Body of pancreas (tissue), 4 donors: ENCODE measurements at regions not wholly inside any gene's neighbourhood (a gene's known extent, or its start where the extent isn't known, plus 50 kb on each side); places are given as distances from the start of the nearest gene placed in this dataset.
A peak's percentile ranks its signal among the peaks of the same experiment; 100 is the strongest.

Source experiments
- ATAC-seq: fragments of 150-250 bp; one replicate; pipeline ENCODE4 v1.9.1; 2016
- DNase-seq, 4 donors: peaks; one replicate each; pipeline ENCODE4 v3.0.0-alpha.2; 2019
- H3K27ac ChIP-seq, 4 donors: fragments of 200-600 bp; sonication (generic); 1 replicate in 3 of 4; 2 replicates in 1 of 4; pipeline versions ENCODE4 v1.5.1 to v1.6.1; 2016 to 2019; ENCODE audit warnings: mild to moderate bottlenecking in 1 of 4, mixed read lengths in 1 of 4, moderate library complexity in 1 of 4
- H3K27me3 ChIP-seq, 2 donors: fragments of 200-600 bp; sonication (generic); one replicate each; pipeline ENCODE4 v1.6.0; 2016; ENCODE audit warnings: mild to moderate bottlenecking in 1 of 2
- H3K36me3 ChIP-seq, 2 donors: fragments of 200-600 bp; sonication (generic); replicated peaks in 1 of 2; 2 replicates each; pipeline ENCODE4 v1.5.1; 2016; ENCODE audit warnings: low read depth in 2 of 2; ENCODE audit not compliant: insufficient read depth in 1 of 2
- H3K4me1 ChIP-seq: fragments of 200-600 bp; sonication (generic); one replicate; pipeline ENCODE4 v1.6.0; 2016
- H3K4me3 ChIP-seq, 2 donors: fragments of 200-600 bp; sonication (generic); 1 replicate in 1 of 2; 2 replicates in 1 of 2; pipeline ENCODE4 v1.5.1; 2016 to 2019
- H3K9me3 ChIP-seq, 3 donors: fragments of 200-600 bp; sonication (generic); 1 replicate in 2 of 3; 2 replicates in 1 of 3; pipeline ENCODE4 v1.5.1; 2016
- CTCF ChIP-seq, 7 experiments: fragments of 450-650 bp in 4 of 7; fragments of 200-600 bp in 3 of 7; sonication (generic) in 3 of 7; IDR thresholded peaks; one replicate each; pipeline ENCODE4 v1.5.1; 2016 to 2019; ENCODE audit warnings: antibody characterized with exemption in 7 of 7
- POLR2A ChIP-seq, 3 donors: fragments of 450-650 bp; IDR thresholded peaks; one replicate each; pipeline ENCODE4 v1.6.1; 2016; ENCODE audit warnings: antibody characterized with exemption in 3 of 3, mild to moderate bottlenecking in 2 of 3
- WGBS, 2 donors: methylation state at CpG; one replicate each; pipeline ENCODE4 v1.1.5; 2017; 5-methylcytosine and 5-hydroxymethylcytosine counted together
- intact Hi-C: fragments of 100-400 bp; cut with DNase I; formaldehyde crosslinking; loops from one replicate; pipeline ENCODE4 v1.15.1; 2023

- no peaks in the 10 kb centered on the region for H3K27me3 ChIP-seq
- no peak for TF ChIP-seq CTCF (IDR thresholded peaks at IDR 0.05)
- TF ChIP-seq POLR2A (IDR thresholded peaks at IDR 0.05) = no peak
- H3K36me3 ChIP-seq = no peaks in the 10 kb centered on the region
- WGBS, 2 donors = 90% methylated on average over 3 of the region's 4 CpGs
- intact Hi-C loops = no loop called here
- no peak overlapping the region for H3K4me3 ChIP-seq
- no peak for DNase-seq
- H3K9me3 ChIP-seq = no peaks in the 10 kb centered on the region
- H3K4me1 ChIP-seq = no peaks in the 10 kb centered on the region
- H3K27ac ChIP-seq = no peak overlapping the region
- ATAC-seq = no peak
Observed at GRCh38 chrX:40209951-40210617, 112.3 kb upstream of the BCOR start.

- WGBS, 2 donors = 76 to 84% methylated on average over 4 of the region's 4 CpGs
- no peaks in the 10 kb centered on the region for H3K27me3 ChIP-seq
- H3K36me3 ChIP-seq = no peaks in the 10 kb centered on the region
- ATAC-seq (no peak), DNase-seq (no peak)
- TF ChIP-seq CTCF (IDR thresholded peaks at IDR 0.05) (no peak), POLR2A (IDR thresholded peaks at IDR 0.05) (no peak)
- no peaks in the 10 kb centered on the region for H3K9me3 ChIP-seq
- no peaks in the 10 kb centered on the region for H3K4me1 ChIP-seq
- H3K4me3 ChIP-seq = no peak overlapping the region
- H3K27ac ChIP-seq = no peak overlapping the region
- intact Hi-C loops = no loop called here
Observed at GRCh38 chrX:40207626-40208025, 109.9 kb upstream of the BCOR start.

DNA sequence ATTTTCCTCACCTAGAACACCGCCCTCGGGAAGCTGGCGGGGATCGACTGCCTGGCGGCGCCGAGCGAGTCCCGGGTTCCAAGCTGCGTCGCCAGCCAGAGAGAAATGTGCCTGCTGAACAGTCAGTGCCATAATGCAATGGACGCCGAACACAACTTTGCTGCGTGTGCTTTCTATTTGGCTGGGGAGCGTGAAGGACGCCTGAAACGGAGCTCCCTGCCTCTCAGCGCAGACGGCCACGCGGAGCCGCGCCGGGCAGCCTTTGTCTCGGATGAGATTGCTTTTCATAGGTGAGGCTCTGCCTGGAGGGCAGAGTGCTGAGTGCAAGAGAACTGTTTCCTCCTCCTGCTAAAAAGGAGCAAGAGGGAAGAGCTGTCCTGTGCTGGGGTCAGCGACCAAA, 107.7 kb upstream of the BCOR start:
- no peak for TF ChIP-seq CTCF (IDR thresholded peaks at IDR 0.05)
- TF ChIP-seq POLR2A (IDR thresholded peaks at IDR 0.05) = no peak
- H3K27me3 ChIP-seq = no peaks in the 10 kb centered on the region
- ATAC-seq (no peak), DNase-seq (peak in 1 of 4 donors; percentile 7)
- WGBS, 2 donors = 43 to 52% methylated on average over 1 to 24 of the region's 26 CpGs
- no peaks in the 10 kb centered on the region for H3K4me1 ChIP-seq
- no peaks in the 10 kb centered on the region for H3K36me3 ChIP-seq
- no peak overlapping the region for H3K27ac ChIP-seq
- H3K9me3 ChIP-seq = no peaks in the 10 kb centered on the region
- no peak overlapping the region for H3K4me3 ChIP-seq
- intact Hi-C loops = no loop called here

GRCh38 chrX:40202456-40202855, 104.7 kb upstream of the BCOR start:
- intact Hi-C loops = no loop called here
- H3K27ac ChIP-seq = no peak overlapping the region
- H3K36me3 ChIP-seq = no peaks in the 10 kb centered on the region
- no peaks in the 10 kb centered on the region for H3K4me1 ChIP-seq
- ATAC-seq (no peak), DNase-seq (no peak)
- no peaks in the 10 kb centered on the region for H3K27me3 ChIP-seq
- TF ChIP-seq CTCF (IDR thresholded peaks at IDR 0.05) = no peak
- TF ChIP-seq POLR2A (IDR thresholded peaks at IDR 0.05) = no peak
- H3K9me3 ChIP-seq = no peaks in the 10 kb centered on the region
- 41 to 100% methylated on average over 1 to 5 of the region's 5 CpGs for WGBS, 2 donors
- no peak overlapping the region for H3K4me3 ChIP-seq

DNA sequence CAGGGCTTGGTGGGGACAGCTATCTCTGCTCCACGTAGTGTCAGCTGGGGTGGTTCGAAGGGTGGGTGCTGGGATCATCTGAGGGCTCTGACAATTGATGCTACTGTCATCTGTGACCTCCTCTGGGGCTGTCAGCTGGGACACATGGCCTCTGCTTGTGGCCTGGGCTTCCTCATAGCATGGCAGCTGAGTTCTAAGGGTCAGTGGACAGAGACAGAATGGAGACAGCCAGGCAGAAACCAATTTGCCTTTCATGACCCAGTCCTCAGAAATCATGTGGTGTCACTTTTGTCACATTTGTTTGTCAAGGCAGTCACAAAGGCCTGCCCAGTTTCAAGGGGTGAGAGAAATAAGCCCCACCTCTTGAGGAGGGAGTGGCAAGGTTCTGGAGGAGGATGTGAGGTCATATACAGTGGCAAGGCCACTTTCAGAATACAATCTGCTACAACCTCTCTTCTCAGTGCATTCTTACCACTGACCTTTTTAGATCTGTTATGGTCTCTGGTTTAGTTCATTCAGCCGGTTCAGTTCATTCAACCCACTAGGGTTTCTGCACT, 103.6 kb upstream of the BCOR start:
- intact Hi-C loops = no loop called here
- H3K4me3 ChIP-seq = no peak overlapping the region
- ATAC-seq = no peak

More for the DNA sequence above, 103.6 kb upstream of the BCOR start:
- DNase-seq = no peak
- 88 to 100% methylated on average over 1 to 3 of the region's 3 CpGs for WGBS, 2 donors
- TF ChIP-seq CTCF (IDR thresholded peaks at IDR 0.05) (no peak), POLR2A (IDR thresholded peaks at IDR 0.05) (no peak)
- Histone ChIP-seq H3K27me3 (no peaks in the 10 kb centered on the region), H3K9me3 (no peaks in the 10 kb centered on the region), H3K36me3 (no peaks in the 10 kb centered on the region), H3K27ac (no peak overlapping the region), H3K4me1 (no peaks in the 10 kb centered on the region)
